ENCODE measurements at regions not wholly inside any gene's neighbourhood (a gene's known extent, or its start where the extent isn't known, plus 50 kb on each side); places are given as distances from the start of the nearest gene placed in this dataset.
A peak's percentile ranks its signal among the peaks of the same experiment; 100 is the strongest.

DNA sequence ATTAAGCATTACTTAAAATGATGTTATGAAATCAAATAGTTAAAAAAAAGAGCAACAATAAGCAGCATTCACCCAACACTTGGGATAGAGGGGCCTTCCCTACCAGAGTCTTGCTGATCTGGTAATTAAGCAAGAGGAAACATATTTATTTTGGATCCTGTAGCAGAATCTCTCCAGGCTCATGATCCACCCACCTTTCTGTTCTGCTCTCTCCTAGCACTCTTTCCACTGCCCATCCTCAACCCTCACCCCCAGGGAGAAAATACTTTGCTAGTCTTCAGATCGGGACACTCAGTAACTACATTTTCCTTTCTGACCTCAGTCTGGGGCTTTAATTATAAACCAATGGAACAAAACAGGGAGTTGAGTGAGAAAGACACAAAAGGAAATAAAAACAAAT lies 1541.9 kb downstream of the AACS start:
- no peak for DNase-seq

- DNase-seq = no peak
These were observed 1542.6 kb downstream of the AACS start for GRCh38 chr12:126607867-126608266.

DNA sequence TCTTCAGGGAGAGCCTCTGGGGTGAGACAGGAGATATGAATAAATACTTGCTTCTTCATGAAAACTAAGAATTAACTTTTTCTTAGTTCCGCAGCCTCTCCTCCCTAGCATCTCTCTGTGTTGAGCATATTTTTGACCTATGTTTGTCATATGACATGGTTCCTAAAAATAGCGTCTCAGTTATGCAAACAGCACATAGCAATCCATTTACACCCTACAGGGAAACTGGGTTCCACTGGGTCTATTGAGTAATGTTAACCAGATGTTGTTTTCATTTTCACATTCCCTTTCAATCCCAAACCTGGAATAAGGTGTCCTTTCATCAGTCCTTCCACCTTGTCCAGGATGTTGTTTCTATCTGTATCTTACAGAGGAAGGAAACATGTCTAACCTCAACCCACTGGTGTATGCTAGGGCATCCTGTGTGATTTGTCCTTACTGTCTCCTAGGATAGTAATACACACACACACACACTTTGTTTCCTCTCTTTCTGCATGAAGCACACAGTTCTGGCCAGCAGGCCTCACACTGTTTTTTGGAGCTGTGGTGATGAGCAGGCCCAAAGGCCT lies 1543.5 kb downstream of the AACS start:
- no peak for DNase-seq

- no peak for DNase-seq
These were observed 1551.2 kb downstream of the AACS start for GRCh38 chr12:126616441-126616840.

DNA sequence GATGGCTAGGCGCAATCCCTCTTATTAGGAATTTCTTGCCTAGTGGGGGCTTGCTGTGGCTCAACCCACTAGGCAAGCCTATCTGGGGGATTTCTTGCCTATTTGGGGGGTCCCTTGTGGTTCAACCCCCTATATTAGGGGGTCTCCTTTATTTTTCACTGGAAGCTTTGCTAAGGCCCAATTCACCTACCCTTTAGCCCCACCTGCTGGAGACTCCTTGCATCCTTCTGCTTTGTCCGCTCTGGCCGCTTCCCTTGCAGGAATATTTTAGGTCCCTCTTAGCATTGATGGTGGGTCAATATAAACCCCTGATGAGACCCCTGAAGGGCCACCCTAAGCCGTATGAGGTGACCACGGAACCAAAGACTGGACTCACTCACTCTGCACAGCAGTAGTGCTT lies 1552.1 kb downstream of the AACS start:
- DNase-seq = no peak

GRCh38 chr12:126627596-126627995 lies 1562.4 kb downstream of the AACS start:
- no peak for DNase-seq

DNA sequence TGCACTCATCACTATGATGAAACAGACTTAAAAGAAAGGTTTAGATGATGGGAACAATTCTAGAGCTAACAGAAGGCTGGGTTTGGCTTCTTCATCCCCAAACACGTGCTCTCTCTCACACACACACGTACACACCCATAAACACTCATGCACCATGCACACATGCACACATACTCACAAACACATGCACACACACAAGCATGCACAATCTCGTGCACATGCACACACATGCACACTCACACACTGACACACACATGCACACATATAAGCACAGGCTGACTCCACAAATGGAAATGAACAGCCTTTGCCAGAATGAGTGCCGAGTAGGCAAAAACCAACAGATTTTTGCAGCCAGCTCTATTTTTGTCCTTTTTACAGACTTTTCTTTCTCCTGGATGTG lies 1571.6 kb downstream of the AACS start:
- DNase-seq = no peak

- DNase-seq = no peak
These were observed 1579.2 kb downstream of the AACS start for GRCh38 chr12:126644236-126645020.

GRCh38 chr12:126648074-126648473 lies 1582.8 kb downstream of the AACS start:
- DNase-seq = no peak

DNA sequence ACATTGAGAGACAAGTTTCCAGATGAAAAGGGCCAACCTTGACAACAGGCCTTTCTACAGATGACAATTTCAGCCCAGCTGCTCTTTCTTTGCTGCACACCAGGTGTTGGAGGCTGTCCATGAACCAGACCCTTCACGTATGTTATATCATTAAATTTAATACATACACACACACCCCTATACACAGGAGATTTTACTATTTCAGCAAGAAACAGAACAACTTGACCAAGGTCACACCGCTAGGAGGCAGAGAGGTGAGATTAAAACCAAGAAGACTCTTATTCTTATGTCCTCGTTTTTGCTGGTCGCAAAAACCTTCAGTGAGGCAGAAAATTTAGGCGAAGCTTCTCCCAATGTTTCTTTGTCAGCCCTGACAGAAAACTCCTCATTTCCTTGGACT lies 1585.9 kb downstream of the AACS start:
- no peak for DNase-seq

GRCh38 chr12:126663304-126664094 lies 1598.3 kb downstream of the AACS start:
- peak; percentile 4 for DNase-seq

DNA sequence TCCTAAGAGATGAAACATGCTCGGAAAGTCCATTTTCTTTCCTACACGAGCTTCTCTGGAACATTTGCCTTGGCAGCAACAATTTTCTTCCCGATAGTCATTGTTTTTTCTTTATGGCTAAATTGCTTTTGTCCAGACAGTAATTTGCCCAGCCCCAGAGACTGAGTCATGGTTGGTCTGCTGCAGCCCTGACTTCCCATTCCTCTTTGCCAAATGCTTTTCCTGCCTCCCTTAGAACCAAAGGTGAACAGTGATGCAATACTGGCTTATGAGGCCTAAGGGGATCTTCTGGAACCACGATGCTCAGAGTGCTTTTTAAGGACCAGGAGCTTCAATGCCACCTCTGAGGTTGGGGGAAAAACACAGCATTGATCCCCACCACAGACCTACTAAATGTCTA lies 1599.6 kb upstream of the TMEM132C start:
- DNase-seq = no peak

GRCh38 chr12:126668538-126668937 lies 1598.4 kb upstream of the TMEM132C start:
- no peak for DNase-seq

DNA sequence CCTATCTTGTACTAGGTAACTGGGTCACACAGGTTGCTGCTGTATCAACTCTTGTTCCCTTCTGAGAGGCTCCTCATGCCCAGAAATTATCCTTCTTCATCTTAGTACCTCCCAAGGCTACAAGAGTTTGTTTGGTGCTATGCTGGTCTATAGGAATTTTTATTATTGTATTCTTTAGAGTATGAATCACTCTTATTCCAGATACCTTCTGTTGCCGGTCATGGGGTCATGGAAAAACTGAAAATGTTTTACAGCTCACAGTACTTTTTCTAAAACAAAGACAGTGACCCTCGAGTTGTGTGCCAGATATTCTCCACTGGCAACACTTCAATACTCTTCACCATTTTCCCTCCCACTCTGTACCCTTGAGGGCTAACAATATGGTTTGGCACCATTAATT lies 1598.0 kb upstream of the TMEM132C start:
- no peak for DNase-seq

- no peak for DNase-seq
These were observed 1590.5 kb upstream of the TMEM132C start for GRCh38 chr12:126676434-126676833.

DNA sequence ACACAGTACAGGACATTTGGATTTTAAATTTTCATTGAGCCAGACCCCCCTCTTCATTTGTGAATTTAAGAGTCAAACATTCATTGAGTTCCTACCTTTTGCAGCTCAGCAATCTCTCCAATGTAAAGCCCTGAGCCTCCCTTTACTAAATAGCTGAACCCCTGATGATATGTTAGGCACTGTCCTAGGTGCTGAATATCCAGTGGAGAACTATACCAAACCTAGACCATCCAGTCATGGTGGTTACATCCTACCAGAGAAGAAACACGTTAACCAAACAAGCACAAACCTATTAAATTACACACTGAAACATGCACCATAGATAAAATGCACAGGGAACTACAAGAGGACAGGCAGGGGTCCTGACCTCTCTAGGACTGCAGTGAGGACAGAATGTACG lies 1585.3 kb upstream of the TMEM132C start:
- peak; percentile 40 for DNase-seq

DNA sequence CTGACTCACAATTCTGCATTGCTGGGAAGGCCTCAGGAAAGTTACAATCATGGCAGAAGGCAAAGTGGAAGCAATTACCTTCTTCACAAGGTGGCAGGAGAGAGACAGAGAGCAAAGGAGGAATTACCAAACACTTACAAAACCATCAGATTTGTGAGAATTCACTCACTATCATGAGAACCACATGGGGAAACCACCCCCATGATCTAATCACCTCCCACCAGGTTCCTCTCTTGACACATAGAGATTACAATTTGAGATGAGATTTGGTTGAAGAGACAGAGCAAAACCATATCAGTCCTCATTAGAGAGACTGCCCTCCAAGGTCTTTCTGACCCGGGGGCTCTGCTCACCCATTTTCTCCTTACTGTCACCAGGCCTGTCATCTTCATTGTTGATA lies 1582.3 kb upstream of the TMEM132C start:
- DNase-seq = no peak

DNA sequence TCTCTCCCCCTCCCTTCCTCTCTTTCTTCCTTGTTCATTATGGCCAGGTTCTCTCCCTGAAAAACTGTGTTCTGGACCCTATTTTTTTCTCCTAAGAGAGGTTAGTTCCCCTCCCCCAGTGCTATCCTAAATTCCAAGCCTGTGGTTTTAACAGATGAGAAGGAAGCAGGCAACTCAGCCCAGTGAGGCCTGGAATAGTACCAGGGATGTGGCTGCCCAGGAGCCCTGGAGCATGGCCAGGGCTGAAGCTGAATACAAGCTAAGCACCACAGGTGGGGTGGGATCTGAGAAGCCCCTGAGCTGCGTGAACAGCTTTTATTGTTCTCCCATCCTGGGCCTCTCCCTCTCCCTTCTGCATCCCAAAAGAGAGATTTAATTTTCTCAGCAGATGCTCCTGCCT lies 1581.3 kb upstream of the TMEM132C start:
- no peak for DNase-seq

DNA sequence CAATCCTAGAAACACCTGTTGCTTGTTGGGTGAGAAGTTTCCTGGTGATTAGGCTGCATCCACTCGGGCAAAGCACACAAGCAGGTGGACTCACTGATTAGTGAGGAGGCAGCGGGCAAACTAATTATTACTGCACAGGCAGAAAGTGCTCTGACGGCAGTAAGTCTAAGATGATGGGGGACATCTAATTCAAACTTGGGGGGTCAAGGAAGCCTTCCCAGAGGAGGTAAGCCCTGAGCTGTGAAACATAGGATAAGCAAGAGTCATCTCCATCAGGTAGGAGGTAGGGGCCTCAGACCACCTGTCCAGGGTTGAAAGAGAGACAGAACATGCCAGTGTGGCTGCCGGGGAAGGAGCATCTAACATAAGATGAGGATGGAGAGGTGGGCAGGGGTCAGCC lies 1578.4 kb upstream of the TMEM132C start:
- DNase-seq = no peak

DNA sequence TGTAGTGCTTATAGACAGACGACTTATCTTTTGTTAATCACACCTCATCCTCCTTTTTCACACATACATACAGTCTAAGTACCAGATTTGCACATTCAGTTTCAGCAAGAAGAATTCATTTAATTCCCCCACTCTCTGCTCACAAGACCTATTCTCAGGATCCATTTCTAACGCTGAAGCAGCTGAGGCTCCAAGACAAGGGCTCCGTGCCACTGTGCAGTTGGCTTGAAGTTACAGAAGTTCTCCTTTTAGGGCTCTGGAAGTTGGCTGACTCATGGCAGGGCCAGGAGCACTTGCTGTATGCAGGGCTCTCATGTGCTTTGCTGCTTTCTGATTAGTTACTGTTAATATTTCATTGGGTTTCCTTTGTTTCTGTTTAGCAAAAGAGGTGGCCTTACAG lies 1566.9 kb upstream of the TMEM132C start:
- DNase-seq = no peak

- DNase-seq = no peak
These were observed 1562.4 kb upstream of the TMEM132C start for GRCh38 chr12:126704609-126705008.

- DNase-seq = no peak
These were observed 1560.7 kb upstream of the TMEM132C start for GRCh38 chr12:126706300-126706699.

DNA sequence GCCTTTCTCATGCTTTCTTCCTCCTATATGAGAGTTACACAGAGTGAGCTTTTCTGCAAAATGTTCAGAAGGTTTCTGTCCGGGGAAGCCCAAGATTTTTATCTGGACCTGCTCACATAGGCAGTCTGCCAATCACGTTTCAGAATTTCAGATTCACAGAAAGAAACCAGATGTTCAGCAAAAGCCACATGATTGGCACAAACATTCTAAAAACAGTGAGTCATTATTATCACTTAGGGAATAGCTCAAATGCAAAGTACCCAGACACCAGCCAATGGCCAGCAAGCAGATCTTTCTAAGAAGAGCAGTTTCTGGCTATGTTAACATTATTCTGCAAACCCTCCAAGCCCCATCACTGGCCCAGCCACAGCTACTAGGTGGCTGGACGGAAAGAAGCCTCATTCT lies 1558.5 kb upstream of the TMEM132C start:
- DNase-seq = peak; percentile 22

GRCh38 chr12:126718365-126718764 lies 1548.6 kb upstream of the TMEM132C start:
- DNase-seq = no peak
